Left ventricle myocardium inferior (tissue), 1 donor: ENCODE measurements at regions not wholly inside any gene's neighbourhood (a gene's known extent, or its start where the extent isn't known, plus 50 kb on each side); places are given as distances from the start of the nearest gene placed in this dataset.

ENCODE experiments used
- DNase-seq: peaks from one replicate; pipeline ENCODE4 v3.0.0-alpha.2; 2020
- H3K27ac ChIP-seq: fragments of 200-600 bp; replicated peaks from 2 replicates; pipeline ENCODE4 v1.8.0; 2021
- H3K27me3 ChIP-seq: fragments of 200-600 bp; 2 replicates; pipeline ENCODE4 v1.8.0; 2021; ENCODE audit warnings: low read depth
- H3K36me3 ChIP-seq: fragments of 200-600 bp; 2 replicates; pipeline ENCODE4 v1.8.0; 2021
- H3K4me1 ChIP-seq: fragments of 200-600 bp; 2 replicates; pipeline ENCODE4 v1.8.0; 2021
- H3K4me3 ChIP-seq: fragments of 200-600 bp; 2 replicates; pipeline ENCODE4 v1.8.0; 2021; ENCODE audit warnings: mild to moderate bottlenecking, moderate library complexity
- H3K9me3 ChIP-seq: fragments of 200-600 bp; replicated peaks from 2 replicates; pipeline ENCODE4 v1.8.0; 2021
- intact Hi-C: fragments of 100-400 bp; cut with micrococcal nuclease; formaldehyde crosslinking; loops from one replicate; pipeline ENCODE4 v1.11.0; 2022
- TF ChIP-seq, protein P1 (sequence below): fragments of 200-600 bp; IDR thresholded peaks from 2 replicates; pipeline ENCODE4 v1.8.0; 2021; ENCODE audit warnings: antibody characterized with exemption, mild to moderate bottlenecking, borderline replicate concordance
- donor health status: DM: no; HTN: yes; CAD: no; lungs with severe emphysema.

DNA sequence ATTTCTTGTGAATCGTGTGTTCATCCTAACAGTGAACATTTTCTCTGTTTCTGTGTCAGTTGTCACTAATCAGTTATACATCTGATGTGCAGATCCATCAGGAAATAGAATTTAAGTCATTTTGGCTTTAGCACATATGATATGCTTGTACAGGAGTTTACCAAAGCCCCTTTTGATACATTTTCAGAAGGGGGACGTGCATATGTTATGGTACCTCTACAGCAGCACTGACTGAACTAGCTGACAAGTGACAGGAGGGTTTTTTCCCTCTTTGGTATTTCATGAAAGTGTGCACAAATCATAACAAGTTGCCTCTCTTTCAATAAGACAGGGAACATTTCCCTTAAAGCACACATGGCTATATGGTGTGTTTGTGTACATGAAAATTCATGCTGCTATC, 536.5 kb downstream of the PLCL1 start:
- Histone ChIP-seq H3K4me3 (no peak overlapping the region), H3K4me1 (no peaks in the 10 kb centered on the region), H3K36me3 (no peaks in the 10 kb centered on the region), H3K27me3 (peaks cover 43% of the 10 kb centered on the region), H3K27ac (no peak overlapping the region), H3K9me3 (no peaks in the 10 kb centered on the region)
- TF ChIP-seq, protein P1, sequence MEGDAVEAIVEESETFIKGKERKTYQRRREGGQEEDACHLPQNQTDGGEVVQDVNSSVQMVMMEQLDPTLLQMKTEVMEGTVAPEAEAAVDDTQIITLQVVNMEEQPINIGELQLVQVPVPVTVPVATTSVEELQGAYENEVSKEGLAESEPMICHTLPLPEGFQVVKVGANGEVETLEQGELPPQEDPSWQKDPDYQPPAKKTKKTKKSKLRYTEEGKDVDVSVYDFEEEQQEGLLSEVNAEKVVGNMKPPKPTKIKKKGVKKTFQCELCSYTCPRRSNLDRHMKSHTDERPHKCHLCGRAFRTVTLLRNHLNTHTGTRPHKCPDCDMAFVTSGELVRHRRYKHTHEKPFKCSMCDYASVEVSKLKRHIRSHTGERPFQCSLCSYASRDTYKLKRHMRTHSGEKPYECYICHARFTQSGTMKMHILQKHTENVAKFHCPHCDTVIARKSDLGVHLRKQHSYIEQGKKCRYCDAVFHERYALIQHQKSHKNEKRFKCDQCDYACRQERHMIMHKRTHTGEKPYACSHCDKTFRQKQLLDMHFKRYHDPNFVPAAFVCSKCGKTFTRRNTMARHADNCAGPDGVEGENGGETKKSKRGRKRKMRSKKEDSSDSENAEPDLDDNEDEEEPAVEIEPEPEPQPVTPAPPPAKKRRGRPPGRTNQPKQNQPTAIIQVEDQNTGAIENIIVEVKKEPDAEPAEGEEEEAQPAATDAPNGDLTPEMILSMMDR, result no peak
- intact Hi-C loops, result no loop called here
- no peak for DNase-seq

- Histone ChIP-seq H3K4me3 (no peak overlapping the region), H3K27me3 (peaks cover 43% of the 10 kb centered on the region), H3K4me1 (no peaks in the 10 kb centered on the region), H3K36me3 (no peaks in the 10 kb centered on the region), H3K9me3 (no peaks in the 10 kb centered on the region), H3K27ac (no peak overlapping the region)
- intact Hi-C loops, result no loop called here
- no peak for DNase-seq
- TF ChIP-seq, protein P1, result no peak
These were observed 534.7 kb downstream of the PLCL1 start for GRCh38 chr2:198339116-198339515.

DNA sequence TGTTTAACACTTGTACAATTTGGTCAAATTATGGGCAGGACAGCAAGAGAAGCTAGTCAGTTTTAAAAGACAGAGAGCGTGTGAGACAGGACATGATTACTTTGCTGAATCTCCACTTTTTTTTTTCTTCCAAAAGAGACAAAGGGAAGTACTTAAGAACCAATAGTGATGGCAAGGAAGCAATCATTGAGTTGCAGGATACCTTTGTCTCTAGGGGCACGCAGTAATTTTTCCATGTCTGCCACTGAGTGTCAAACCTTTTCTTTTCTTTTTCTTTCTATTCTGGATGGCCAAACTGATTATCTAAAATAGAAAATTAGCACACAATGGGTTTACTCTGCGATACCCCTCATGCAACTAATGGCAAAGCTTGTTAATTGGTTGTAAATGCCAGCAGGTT, 533.0 kb downstream of the PLCL1 start:
- Histone ChIP-seq H3K27me3 (peaks cover 45% of the 10 kb centered on the region), H3K9me3 (no peaks in the 10 kb centered on the region), H3K4me1 (no peaks in the 10 kb centered on the region), H3K36me3 (no peaks in the 10 kb centered on the region), H3K4me3 (no peak overlapping the region), H3K27ac (no peak overlapping the region)
- intact Hi-C loops, result no loop called here
- DNase-seq, result no peak
- TF ChIP-seq, protein P1, result no peak

GRCh38 chr2:198328454-198328853, 524.1 kb downstream of the PLCL1 start:
- no peak for DNase-seq
- TF ChIP-seq, protein P1, result no peak
- Histone ChIP-seq H3K9me3 (no peaks in the 10 kb centered on the region), H3K27ac (no peak overlapping the region), H3K27me3 (peaks cover 9% of the 10 kb centered on the region), H3K4me1 (no peaks in the 10 kb centered on the region), H3K36me3 (no peaks in the 10 kb centered on the region), H3K4me3 (no peak overlapping the region)
- intact Hi-C loops, result loop anchor here (10.0 kb wide), 1 partner anchor 1406 kb away; no protein-coding TSS in a partner anchor

DNA sequence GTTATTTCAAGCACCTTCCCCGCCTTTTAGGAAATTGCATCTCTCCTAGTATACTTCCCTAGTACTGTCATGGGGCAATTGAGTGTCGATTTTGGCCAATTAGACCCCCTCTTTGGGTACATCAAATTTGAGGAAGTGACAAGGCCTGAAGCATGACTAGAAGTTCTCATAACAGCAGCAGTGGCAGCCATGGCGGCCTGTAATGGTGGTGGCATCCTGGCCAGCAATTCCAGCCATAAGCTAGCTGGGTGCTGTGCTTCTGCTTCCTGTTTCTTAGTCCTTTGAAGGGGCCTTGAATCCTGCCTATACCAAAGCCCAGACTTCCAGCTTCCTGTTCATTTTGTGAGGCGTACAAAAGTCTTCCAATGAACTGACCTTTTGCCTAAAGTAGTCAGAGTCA, 523.1 kb downstream of the PLCL1 start:
- no peaks in the 10 kb centered on the region for H3K9me3 ChIP-seq
- no peaks in the 10 kb centered on the region for H3K4me1 ChIP-seq
- no peaks in the 10 kb centered on the region for H3K36me3 ChIP-seq
- DNase-seq, result no peak
- H3K27ac ChIP-seq, result no peak overlapping the region
- intact Hi-C loops, result loop anchor here (10.0 kb wide), 1 partner anchor 1407 kb away; no protein-coding TSS in a partner anchor
- no peak overlapping the region for H3K4me3 ChIP-seq
- H3K27me3 ChIP-seq, result peaks cover 15% of the 10 kb centered on the region
- TF ChIP-seq, protein P1, result no peak
